B cell (primary cell): ENCODE measurements at regions not wholly inside any gene's neighbourhood (a gene's known extent, or its start where the extent isn't known, plus 50 kb on each side); places are given as distances from the start of the nearest gene placed in this dataset.

Source experiments
- ATAC-seq: fragments of 200-7000 bp; cut with Tn5 transposase; one replicate; pipeline ENCODE4 v1.10.0; 2021; ENCODE audit warnings: low read depth, mild to moderate bottlenecking, moderate number of reproducible peaks, moderate library complexity
- CTCF ChIA-PET: fragments of 350-600 bp; sonication (Branson Sonifier 250); formaldehyde crosslinking; loops from one replicate; lab custom pipeline; 2021; ENCODE audit warnings: antibody characterized with exemption, inconsistent platforms; lab: Charles Lee
- POLR2A ChIA-PET: fragments of 350-600 bp; sonication (Branson Sonifier 250); formaldehyde crosslinking; loops from one replicate; lab custom pipeline; 2021; ENCODE audit warnings: antibody characterized with exemption; lab: Charles Lee
- DNase-seq: peaks from one replicate; pipeline ENCODE4 v3.0.0; 2013
- H2AFZ ChIP-seq: 2 replicates; pipeline ENCODE4 v1.6.1; 2012; ENCODE audit warnings: mild to moderate bottlenecking, low read depth, low read length; ENCODE audit not compliant: insufficient read depth, poor library complexity, severe bottlenecking
- H3K27ac ChIP-seq, 2 donors: 1 replicate in 1 of 2; 2 replicates in 1 of 2; pipeline ENCODE4 v1.5.1; 2012 to 2013; ENCODE audit warnings: low read length in 2 of 2, mild to moderate bottlenecking in 2 of 2, moderate library complexity in 1 of 2
- H3K27me3 ChIP-seq, 4 experiments: fragments of 200-600 bp in 1 of 4; sonication (generic) in 1 of 4; replicated peaks in 1 of 4; 1 replicate in 2 of 4; 2 replicates in 2 of 4; pipeline versions ENCODE4 v1.6.1 to v1.7.0; 2013 to 2016; ENCODE audit warnings: low read length in 3 of 4, mild to moderate bottlenecking in 2 of 4, mixed read lengths in 1 of 4, moderate library complexity in 1 of 4; ENCODE audit not compliant: insufficient read depth in 4 of 4, control insufficient read depth in 3 of 4; ENCODE audit errors: control extremely low read depth in 1 of 4
- H3K36me3 ChIP-seq, 2 experiments: replicated peaks in 1 of 2; 1 replicate in 1 of 2; 2 replicates in 1 of 2; pipeline versions ENCODE4 v1.6.1 to v1.7.1; 2013; ENCODE audit warnings: low read length in 1 of 2; ENCODE audit not compliant: insufficient read depth in 2 of 2, control insufficient read depth in 1 of 2; ENCODE audit errors: control extremely low read depth in 1 of 2, extremely low read depth in 1 of 2
- H3K4me1 ChIP-seq, 2 donors: fragments of 200-600 bp in 1 of 2; sonication (generic) in 1 of 2; 1 replicate in 1 of 2; 2 replicates in 1 of 2; pipeline versions ENCODE4 v1.5.1 to v1.6.1; 2013 to 2017; ENCODE audit warnings: low read length in 2 of 2; ENCODE audit not compliant: control insufficient read depth in 2 of 2, insufficient read depth in 2 of 2
- H3K4me2 ChIP-seq: replicated peaks from 2 replicates; pipeline ENCODE3; 2012; ENCODE audit warnings: mild to moderate bottlenecking, low read depth, low read length; ENCODE audit not compliant: poor library complexity, severe bottlenecking
- H3K4me3 ChIP-seq, 5 experiments: fragments of 200-600 bp in 1 of 5; sonication (generic) in 1 of 5; 1 replicate in 3 of 5; 2 replicates in 2 of 5; pipeline versions ENCODE4 v1.5.1 to v1.7.0; 2011 to 2016; ENCODE audit warnings: low read length in 4 of 5, mild to moderate bottlenecking in 4 of 5, low read depth in 2 of 5, control low read depth in 1 of 5, moderate library complexity in 1 of 5; ENCODE audit not compliant: insufficient read depth in 1 of 5; ENCODE audit errors: control extremely low read depth in 1 of 5, extremely low read depth in 1 of 5
- H3K79me2 ChIP-seq: fragments of 200-600 bp; sonication (generic); one replicate; pipeline ENCODE4 v1.6.0; 2016; ENCODE audit warnings: low read length; ENCODE audit not compliant: control insufficient read depth, insufficient read depth
- H3K9ac ChIP-seq: fragments of 200-600 bp; sonication (generic); 2 replicates; pipeline ENCODE4 v1.6.1; 2017; ENCODE audit warnings: mild to moderate bottlenecking, low read length, moderate library complexity
- H3K9me3 ChIP-seq, 3 donors: one replicate each; pipeline versions ENCODE4 v1.6.1 to v1.7.1; 2013; ENCODE audit warnings: low read length in 2 of 3; ENCODE audit not compliant: control insufficient read depth in 2 of 3, insufficient read depth in 1 of 3; ENCODE audit errors: control extremely low read depth in 1 of 3
- H4K20me1 ChIP-seq: 2 replicates; pipeline ENCODE4 v1.6.0; 2012; ENCODE audit warnings: mild to moderate bottlenecking, low read length; ENCODE audit not compliant: insufficient read depth, control insufficient read depth, poor library complexity, severe bottlenecking
- H3K27ac Mint-ChIP-seq: one replicate; pipeline ENCODE4 v1.8.0; 2021; ENCODE audit warnings: mixed read lengths
- H3K27me3 Mint-ChIP-seq: one replicate; pipeline ENCODE4 v1.8.0; 2021; ENCODE audit warnings: mixed read lengths
- H3K4me1 Mint-ChIP-seq: one replicate; pipeline ENCODE4 v1.8.0; 2021; ENCODE audit warnings: mixed read lengths
- H3K4me3 Mint-ChIP-seq: one replicate; pipeline ENCODE4 v1.8.0; 2021; ENCODE audit warnings: mixed read lengths
- H3K9me3 Mint-ChIP-seq: one replicate; pipeline ENCODE4 v1.8.0; 2022; ENCODE audit warnings: mixed read lengths; ENCODE audit not compliant: insufficient read depth
- EZH2 ChIP-seq: IDR thresholded peaks from 2 replicates; pipeline ENCODE4 v1.6.1; 2012; ENCODE audit warnings: borderline replicate concordance, low read depth, mild to moderate bottlenecking, moderate library complexity, low read length; ENCODE audit not compliant: insufficient read depth, poor library complexity, severe bottlenecking
- WGBS: methylation state at CpG from one replicate; pipeline ENCODE4 v1.1.5; 2013; ENCODE audit warnings: missing lambda C conversion rate; ENCODE audit not compliant: insufficient coverage; 5-methylcytosine and 5-hydroxymethylcytosine counted together
- intact Hi-C: fragments of 100-400 bp; cut with micrococcal nuclease; formaldehyde crosslinking; loops from one replicate; pipeline ENCODE4 v1.10.0; 2022
- TF ChIP-seq, protein P1 (sequence below): fragments of 200-600 bp; IDR thresholded peaks from one replicate; pipeline ENCODE4 v1.8.0; 2022; ENCODE audit warnings: antibody characterized with exemption, mild to moderate bottlenecking

GRCh38 chr11:92278791-92279433 lies 54.3 kb downstream of the FAT3 start:
- no peak for TF ChIP-seq EZH2
- TF ChIP-seq, protein P1, sequence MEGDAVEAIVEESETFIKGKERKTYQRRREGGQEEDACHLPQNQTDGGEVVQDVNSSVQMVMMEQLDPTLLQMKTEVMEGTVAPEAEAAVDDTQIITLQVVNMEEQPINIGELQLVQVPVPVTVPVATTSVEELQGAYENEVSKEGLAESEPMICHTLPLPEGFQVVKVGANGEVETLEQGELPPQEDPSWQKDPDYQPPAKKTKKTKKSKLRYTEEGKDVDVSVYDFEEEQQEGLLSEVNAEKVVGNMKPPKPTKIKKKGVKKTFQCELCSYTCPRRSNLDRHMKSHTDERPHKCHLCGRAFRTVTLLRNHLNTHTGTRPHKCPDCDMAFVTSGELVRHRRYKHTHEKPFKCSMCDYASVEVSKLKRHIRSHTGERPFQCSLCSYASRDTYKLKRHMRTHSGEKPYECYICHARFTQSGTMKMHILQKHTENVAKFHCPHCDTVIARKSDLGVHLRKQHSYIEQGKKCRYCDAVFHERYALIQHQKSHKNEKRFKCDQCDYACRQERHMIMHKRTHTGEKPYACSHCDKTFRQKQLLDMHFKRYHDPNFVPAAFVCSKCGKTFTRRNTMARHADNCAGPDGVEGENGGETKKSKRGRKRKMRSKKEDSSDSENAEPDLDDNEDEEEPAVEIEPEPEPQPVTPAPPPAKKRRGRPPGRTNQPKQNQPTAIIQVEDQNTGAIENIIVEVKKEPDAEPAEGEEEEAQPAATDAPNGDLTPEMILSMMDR: no peak

GRCh38 chr11:92284107-92284506 lies 59.5 kb downstream of the FAT3 start:
- Histone ChIP-seq H2AFZ (no peak overlapping the region), H3K9me3 (no peaks in the 10 kb centered on the region), H3K9ac (no peak overlapping the region), H3K36me3 (no peaks in the 10 kb centered on the region), H3K4me3 (no peak overlapping the region), H3K4me1 (no peaks in the 10 kb centered on the region), H3K27ac (no peak overlapping the region), H3K27me3 (no peaks in the 10 kb centered on the region), H4K20me1 (no peaks in the 10 kb centered on the region), H3K4me2 (no peak overlapping the region), H3K79me2 (no peaks in the 10 kb centered on the region)
- no peak for TF ChIP-seq EZH2
- TF ChIP-seq, protein P1: no peak
- intact Hi-C loops: no loop called here
- ATAC-seq (no peak), DNase-seq (no peak)
- Mint-ChIP-seq H3K27me3 (no peaks in the 10 kb centered on the region), H3K27ac (no peak overlapping the region), H3K4me1 (no peaks in the 10 kb centered on the region), H3K9me3 (no peaks in the 10 kb centered on the region), H3K4me3 (no peak overlapping the region)
- WGBS: 94% methylated on average over 3 of the region's 3 CpGs
- ChIA-PET CTCF (no interaction called here), POLR2A (no interaction called here)

More at GRCh38 chr11:92278791-92279433, 54.3 kb downstream of the FAT3 start:
- H3K4me1 Mint-ChIP-seq: no peaks in the 10 kb centered on the region
- no peak overlapping the region for H3K4me3 ChIP-seq
- no peaks in the 10 kb centered on the region for H3K79me2 ChIP-seq
- H3K4me3 Mint-ChIP-seq: no peak overlapping the region
- no peak overlapping the region for H3K27ac ChIP-seq
- H3K27me3 ChIP-seq: no peaks in the 10 kb centered on the region
- WGBS: 83% methylated on average over 1 of the region's 1 CpG
- H3K4me1 ChIP-seq: no peaks in the 10 kb centered on the region
- H4K20me1 ChIP-seq: no peaks in the 10 kb centered on the region
- ChIA-PET POLR2A (no interaction called here), CTCF (no interaction called here)
- no peaks in the 10 kb centered on the region for H3K27me3 Mint-ChIP-seq
- no peak overlapping the region for H3K27ac Mint-ChIP-seq
- H3K9me3 ChIP-seq: no peaks in the 10 kb centered on the region
- no peaks in the 10 kb centered on the region for H3K36me3 ChIP-seq
- intact Hi-C loops: no loop called here
- no peak overlapping the region for H3K4me2 ChIP-seq
- ATAC-seq (no peak), DNase-seq (no peak)
- H2AFZ ChIP-seq: no peak overlapping the region
- H3K9ac ChIP-seq: no peak overlapping the region
- no peaks in the 10 kb centered on the region for H3K9me3 Mint-ChIP-seq
